ENCODE measurements at regions not wholly inside any gene's neighbourhood (a gene's known extent, or its start where the extent isn't known, plus 50 kb on each side); places are given as distances from the start of the nearest gene placed in this dataset.
"Not testable (repeated sequence)": the region's sequence is repeated elsewhere in the genome, so short reads cannot be mapped to it uniquely, and the experiment has no call there.

DNA sequence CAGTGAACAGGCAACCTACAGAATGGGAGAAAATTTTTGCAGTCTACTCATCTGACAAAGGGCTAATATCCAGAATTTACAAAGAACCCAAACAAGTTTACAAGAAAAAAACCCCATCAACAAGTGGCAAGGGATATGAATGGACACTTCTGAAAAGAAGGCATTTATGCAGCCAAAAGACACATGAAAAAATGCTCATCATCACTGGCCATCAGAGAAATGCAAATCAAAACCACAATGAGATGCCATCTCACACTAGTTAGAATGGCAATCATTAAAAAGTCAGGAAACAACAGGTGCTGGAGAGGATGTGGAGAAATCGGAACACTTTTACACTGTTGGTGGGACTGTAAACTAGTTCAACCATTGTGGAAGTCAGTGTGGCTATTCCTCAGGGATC is 80.3 kb downstream of the ZNF474 start:
- not testable (repeated sequence) for DNase-seq

DNA sequence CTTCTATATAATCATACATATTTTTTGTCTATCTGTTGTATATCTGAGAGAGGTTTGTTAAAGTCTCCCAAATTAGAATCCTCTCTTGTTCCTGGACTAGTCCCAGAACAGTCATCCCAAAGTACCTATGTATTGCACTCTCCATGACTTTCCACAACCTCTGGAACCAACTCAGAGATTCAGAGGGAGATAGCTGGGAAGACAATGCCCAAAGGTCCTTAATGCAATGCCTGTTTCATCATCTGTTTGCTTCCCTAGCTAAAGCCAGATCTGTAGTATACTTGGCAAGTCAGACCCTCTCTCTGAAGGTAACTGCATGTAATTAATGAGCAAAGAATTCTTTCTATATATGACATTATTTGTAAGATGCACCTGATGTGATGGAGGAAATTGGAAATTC is 89.4 kb downstream of the ZNF474 start:
- no peak for DNase-seq

DNA sequence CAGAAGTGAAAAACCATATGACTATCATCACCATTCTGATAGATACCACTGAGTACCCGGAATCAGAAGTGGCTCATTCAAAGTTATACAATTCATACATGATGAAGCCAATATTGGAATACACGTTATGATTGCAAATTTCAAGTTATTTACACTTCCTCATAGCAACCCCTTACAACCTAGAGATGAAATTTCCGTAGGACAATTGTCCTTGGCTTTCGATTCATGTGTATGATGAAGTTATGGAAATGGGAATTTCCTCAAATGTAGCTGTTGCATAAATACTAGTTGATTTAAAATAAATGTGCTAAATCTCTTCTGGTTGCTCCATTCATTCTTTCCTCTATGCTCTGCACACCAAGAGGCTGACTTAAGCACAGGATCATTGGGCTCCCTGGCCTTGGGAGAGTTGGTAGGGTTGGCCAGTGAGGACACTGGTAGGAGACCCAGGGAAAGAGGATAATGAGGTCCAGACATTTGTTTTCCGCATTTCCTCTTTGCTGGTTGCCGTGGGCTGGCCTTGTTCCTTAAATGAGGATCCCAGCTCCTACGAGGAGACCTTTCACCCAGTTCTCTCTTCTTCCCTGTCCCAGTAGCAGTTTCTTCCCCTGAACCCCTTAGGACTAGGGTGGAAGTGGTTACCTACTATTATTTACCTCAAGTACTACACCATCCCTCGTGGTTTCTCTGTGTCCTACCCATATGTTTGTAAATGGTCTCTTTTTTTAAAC is 90.3 kb downstream of the ZNF474 start:
- DNase-seq = no peak

DNA sequence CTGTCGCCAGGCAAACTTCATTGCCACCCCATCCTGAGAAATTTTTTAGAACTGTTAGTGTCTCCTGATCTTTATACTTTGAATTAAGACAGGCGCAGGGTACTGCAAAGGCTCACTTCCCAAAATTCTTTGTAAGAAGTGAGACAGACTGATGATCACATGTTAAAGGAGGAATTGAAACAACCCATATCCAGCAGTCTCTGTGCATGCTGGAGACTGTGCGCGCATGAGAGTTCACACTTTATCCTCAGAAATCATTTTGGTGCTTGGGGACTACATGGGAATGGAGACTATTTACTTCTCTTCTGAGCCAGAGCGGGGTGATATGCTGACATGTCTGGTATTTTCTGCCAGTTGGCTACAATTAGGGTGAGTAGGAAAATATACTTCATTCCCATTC is 91.2 kb downstream of the ZNF474 start:
- no peak for DNase-seq

DNA sequence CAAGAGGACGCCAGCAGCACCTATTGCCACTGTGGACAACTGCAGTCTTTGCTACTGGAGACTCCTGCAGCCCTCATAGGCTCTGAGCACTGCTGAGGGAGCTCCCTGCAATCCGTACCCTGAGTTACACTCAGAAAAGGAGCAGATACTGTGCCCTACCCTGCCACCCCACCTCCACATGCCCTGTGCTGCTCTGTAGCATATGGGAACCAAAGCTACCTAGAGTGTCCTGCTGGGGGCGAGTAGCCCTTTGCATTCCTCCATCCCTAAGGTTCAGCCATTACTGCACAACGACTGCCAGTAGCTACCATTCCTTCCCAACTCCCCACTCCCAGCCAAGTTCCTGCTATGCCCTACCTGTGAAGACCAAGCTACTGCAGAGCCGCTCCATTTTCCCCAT is 90.2 kb upstream of the SNCAIP start:
- DNase-seq = no peak

DNA sequence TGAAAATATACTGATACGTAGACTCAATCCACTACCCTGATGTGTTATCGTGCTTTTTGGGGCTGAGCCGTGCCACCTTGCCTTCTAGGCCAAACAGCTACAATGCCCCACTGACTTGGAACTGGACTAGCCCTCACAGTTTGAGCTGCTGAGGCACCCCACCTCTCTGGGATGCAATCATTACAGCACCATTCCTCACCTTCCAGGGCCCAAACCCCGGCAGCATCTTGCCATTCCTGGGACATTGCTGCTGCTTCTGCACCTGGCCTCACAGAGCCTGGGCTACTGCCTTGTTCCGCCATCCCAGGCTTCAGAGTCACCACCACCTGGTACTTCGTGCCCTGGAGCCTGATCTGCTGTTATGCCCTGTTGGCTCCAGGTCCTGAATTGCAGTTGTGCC is 89.5 kb upstream of the SNCAIP start:
- no peak for DNase-seq

DNA sequence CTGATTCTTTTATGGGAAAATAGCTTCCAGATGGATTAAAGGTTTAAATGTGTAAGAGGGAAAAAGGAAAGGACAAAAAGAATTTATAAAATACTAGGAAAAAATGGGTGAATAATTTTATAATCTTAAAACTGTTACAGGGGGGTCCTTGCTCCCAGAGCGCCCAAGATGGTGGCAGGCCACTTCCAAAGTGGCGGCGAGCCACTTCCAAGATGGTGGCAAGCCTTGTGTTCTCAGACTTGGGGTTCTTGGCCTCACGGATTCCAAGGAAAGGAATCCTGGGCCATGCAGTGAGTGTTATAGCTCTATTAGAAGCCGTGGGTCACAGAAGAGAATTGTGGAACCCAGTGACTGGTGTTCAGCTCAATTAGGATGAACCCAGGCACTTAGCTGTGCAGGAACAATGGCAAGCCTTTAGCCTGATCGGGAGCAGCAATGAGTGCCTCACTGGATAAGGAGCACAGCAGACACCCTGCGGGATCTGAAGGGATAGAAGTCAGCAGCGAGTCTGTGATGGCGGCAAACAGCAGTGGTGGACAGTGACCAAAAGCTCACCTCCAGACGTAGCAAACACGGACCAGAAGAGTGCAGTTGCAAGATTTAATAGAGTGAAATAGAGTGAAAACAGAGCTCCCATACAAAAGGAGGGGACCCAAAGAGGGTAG is 83.2 kb upstream of the SNCAIP start:
- no peak for DNase-seq

DNA sequence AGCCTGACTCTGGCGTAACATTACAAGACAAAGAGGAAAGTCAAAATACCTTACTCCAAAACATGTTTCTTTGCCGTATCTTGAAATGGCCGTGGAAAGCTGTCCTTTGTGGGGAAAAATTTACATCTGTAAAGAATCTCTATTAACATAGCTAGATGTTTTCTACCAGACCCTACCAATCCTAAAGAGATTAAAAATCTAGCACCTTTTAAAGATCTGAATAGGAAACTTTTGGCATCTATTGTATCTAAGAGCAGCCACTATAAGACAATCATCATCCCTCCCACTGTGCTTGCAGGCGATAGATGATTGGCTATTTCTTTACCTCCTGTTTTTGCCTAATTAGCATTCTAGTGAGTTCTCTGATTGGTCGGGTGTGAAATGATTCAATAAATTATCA is 82.5 kb upstream of the SNCAIP start:
- no peak for DNase-seq

DNA sequence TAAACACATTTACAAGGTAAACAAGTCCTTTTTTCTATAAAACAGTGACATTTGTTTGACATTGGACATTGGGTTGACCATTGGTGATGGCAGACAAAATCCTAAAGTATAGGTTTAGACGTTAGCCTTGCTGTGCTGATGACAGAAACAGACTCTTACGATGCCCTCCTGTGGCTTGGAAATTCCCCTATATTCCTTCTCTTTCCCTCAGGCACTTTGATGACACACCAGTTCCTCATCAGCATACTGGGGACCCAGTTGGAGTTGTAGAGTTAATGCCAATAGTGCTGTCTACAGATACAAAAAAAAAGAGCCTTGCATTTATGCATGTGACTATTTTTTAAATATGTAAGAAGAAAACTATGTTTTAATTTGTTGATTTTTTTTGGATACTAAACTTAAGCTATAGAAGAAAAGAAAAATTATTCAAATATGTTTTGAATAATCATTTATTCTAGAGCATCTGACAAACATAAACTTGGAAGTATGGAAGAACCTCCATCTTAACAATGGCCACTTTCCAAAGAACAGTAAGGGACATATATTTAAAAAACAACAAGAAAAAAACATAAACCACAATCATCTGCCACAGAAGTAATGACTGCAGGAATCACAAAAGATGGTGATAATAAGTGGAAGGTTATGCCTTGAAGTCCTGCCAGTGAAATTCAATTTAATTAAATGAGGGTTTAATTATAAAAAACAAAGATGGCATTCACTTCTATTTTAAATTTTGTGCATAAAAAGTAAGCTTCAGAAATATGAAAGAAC is 75.6 kb upstream of the SNCAIP start:
- no peak for DNase-seq

DNA sequence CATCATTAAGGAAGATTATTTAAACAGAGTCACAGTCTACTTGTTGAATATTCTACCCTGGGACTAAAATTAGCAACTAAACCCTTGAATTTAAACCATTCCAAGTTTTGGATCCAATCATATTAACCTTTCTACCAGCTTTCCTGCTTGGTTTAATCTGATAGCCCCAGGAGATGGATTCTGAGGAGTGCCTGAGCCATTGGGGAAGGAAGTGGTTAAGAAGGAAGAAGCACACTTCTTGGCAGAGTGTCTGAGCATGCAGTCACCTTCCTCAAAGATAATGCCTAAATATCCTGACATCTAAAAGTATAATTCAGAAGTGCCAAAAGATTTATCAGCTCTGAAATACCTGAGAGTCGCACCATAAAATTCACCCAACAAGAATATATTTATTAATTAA is 74.1 kb upstream of the SNCAIP start:
- no peak for DNase-seq

DNA sequence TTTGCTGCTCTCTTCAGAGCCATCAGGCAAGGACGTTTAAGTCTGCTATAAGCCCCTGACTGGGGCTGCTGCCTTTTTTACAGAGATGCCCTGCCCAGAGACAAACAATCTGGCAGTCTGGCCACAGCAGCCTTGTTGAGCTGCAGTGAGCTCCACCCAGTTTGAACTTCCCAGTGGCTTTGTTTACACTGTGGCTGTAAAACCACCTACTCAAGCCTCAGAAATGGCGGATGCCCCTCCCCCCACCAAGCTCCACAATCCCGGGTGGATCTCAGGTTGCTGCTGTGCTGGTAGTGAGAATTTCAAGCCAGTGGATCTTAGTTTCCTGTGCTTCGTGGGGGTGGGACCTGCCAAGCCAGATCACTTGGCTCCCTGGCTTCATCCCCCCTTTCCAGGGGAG is 59.7 kb upstream of the SNCAIP start:
- DNase-seq = no peak

DNA sequence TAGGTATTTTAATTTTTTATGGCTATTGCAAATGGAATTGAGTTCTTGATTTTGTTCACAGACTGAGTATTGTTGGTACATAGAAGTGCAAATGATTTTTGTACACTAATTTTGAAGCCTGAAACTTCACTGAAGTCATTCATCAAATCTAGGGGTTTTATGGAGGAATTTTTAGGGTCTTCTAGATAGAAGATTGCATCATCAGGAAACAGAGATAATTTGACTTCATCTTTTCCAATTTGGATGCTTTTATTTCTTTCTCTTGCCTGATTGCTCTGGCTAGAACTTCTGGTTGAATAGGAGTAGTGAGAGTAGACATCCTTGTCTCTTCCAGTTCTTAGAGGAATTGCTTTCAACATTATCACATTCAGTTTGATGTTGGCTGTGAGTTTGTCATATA is 58.2 kb upstream of the SNCAIP start:
- no peak for DNase-seq

DNA sequence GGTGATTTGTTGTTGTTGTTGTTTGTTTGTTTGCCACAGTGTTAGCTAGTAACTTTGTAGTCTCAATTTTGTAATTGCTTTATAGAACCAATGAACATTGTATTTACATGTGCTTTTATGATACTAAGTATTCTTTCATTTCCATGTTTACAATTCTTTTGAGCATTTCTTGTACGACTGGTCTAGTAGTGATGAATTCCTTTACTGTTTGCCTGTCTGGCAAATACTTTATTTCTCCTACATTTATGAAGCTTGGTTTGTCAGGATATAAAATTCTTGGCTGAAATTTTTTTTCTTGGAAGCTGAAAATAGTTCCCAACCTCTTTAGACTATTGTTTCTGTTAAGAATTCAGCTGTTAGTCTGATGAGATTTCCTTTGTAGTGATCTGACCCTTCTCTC is 55.6 kb upstream of the SNCAIP start:
- no peak for DNase-seq

DNA sequence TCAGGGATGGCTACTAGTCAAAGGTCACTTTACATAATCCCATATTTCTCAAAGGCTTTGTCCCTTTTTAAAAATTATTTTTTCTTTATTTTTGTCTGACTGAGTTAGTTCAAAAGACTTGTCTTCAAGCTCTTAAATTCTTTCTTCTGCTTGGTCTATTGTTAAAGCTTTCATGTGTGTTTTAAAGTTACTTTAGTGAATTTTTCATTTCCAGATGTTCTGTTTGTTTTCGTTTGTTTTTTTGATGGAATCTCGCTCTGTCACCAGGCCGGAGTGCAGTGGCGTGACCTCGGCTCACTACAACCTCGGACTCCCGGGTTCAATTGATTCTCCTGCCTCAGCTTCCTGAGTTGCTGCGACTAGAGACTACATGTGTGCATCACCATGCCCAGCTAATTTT is 55.0 kb upstream of the SNCAIP start:
- no peak for DNase-seq

DNA sequence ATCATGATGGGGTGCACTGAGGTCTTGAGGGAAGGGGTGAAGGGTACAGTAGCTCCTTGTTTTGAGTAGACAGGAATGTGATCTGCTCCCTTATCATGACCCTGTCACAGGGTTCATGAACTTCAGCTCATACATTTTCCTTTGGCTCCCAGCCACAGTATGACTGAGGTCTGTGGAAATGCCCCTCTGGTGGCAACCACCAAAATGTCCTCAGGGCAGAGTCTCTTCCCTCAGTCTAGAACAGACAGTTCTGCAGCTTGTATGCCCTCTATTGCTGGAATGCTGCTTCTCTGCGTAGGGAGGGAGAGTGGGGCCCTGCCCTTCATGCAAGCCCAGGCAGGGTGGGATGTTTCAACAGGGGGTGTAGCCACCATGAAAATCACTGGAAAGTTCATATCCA is 53.8 kb upstream of the SNCAIP start:
- DNase-seq = no peak

DNA sequence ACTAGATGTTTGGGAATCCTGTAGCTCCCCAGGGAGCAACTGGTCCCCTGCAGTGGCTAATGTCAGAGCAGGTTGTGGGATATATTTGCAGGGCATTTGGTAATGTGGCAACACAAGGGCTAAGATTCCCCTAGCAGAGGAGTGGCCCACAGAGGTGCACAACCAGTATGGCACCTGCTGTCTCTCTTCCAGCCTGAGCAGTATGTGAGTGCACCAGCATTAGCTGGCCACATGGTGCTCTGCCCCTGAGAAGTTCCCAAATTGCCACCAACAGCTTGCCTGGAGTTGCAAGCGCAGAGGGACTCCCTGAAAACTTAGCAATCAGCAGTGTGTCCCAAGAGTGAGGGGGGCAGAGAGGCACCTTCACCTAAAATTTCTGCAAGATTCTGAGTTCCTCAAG is 53.2 kb upstream of the SNCAIP start:
- no peak for DNase-seq

DNA sequence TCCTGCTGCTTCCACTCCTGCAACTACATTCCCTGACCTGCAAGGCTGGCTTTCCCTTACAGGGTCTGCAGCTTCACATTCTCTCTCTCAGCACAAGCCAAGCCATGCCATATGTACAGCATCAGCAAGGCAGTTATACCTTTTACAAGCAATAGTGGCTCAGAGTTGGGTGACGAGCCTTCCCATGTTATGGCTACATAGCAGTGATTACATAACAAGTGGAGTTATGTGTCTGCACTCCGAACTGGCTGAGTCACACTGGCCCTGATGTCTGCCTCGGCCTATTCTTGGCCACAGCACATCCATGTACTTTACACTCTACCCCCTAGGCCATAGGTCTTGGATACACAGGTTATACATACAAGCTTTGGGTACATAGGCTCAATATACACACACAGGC is 52.0 kb upstream of the SNCAIP start:
- peak; percentile 87 for DNase-seq

DNA sequence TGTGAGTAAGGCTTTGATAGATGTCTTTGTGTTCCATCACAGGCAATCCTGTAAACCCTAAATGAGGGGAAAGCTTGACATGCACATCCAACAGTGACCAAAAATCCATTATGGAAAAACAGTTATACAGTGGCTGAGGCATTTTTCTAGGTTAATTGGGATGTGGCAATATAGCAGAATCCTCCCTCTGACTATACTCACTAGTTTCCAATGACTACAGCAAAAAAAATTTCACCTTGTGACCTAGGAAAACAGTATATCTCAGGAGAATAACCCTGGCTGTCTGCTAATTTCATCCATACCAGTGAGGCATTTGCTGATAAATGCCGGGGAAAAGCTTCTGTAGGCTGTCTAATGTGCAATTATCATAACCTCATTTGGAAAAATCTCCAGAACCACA is 49.9 kb upstream of the SNCAIP start:
- DNase-seq = peak; percentile 70

Measured in fibroblast of skin of abdomen (primary cell).